Tibial nerve (tissue), 4 donors: ENCODE measurements at regions not wholly inside any gene's neighbourhood (a gene's known extent, or its start where the extent isn't known, plus 50 kb on each side); places are given as distances from the start of the nearest gene placed in this dataset.

Source experiments
- DNase-seq, 2 donors: peaks; one replicate each; pipeline ENCODE4 v3.0.0-alpha.2; 2019; ENCODE audit warnings: low spot score in 2 of 2
- H3K27ac ChIP-seq, 4 donors: fragments of 200-600 bp; sonication (generic) in 3 of 4; one replicate each; pipeline ENCODE4 v1.5.1; 2017 to 2019; ENCODE audit warnings: mild to moderate bottlenecking in 1 of 4
- H3K27me3 ChIP-seq, 2 donors: fragments of 200-600 bp; sonication (generic) in 1 of 2; one replicate each; pipeline versions ENCODE4 v1.5.1 to v1.6.0; 2017 to 2019
- H3K36me3 ChIP-seq, 3 donors: fragments of 200-600 bp; sonication (generic); one replicate each; pipeline ENCODE4 v1.5.1; 2018 to 2019
- H3K4me1 ChIP-seq, 4 donors: fragments of 200-600 bp; sonication (generic) in 3 of 4; one replicate each; pipeline ENCODE4 v1.5.1; 2017 to 2019
- H3K4me3 ChIP-seq, 4 donors: fragments of 200-600 bp; sonication (generic) in 3 of 4; one replicate each; pipeline ENCODE4 v1.5.1; 2017 to 2019; ENCODE audit warnings: mild to moderate bottlenecking in 1 of 4, moderate library complexity in 1 of 4
- H3K9me3 ChIP-seq, 4 donors: fragments of 200-600 bp; sonication (generic) in 3 of 4; one replicate each; pipeline ENCODE4 v1.5.1; 2017 to 2019
- CTCF ChIP-seq, 5 experiments: fragments of 200-600 bp in 3 of 5; fragments of 450-650 bp in 2 of 5; sonication (generic) in 3 of 5; IDR thresholded peaks; one replicate each; pipeline ENCODE4 v1.5.1; 2016 to 2019; ENCODE audit warnings: antibody characterized with exemption in 5 of 5, mild to moderate bottlenecking in 3 of 5, moderate library complexity in 2 of 5
- EP300 ChIP-seq, 2 donors: sonication (generic); formaldehyde crosslinking; IDR thresholded peaks; one replicate each; pipeline ENCODE4 v1.6.1; 2017; ENCODE audit warnings: antibody characterized with exemption in 2 of 2, mild to moderate bottlenecking in 1 of 2
- POLR2A ChIP-seq, 2 donors: fragments of 450-650 bp; IDR thresholded peaks; one replicate each; pipeline ENCODE4 v1.6.1; 2017; ENCODE audit warnings: antibody characterized with exemption in 2 of 2, mild to moderate bottlenecking in 2 of 2, moderate library complexity in 2 of 2
- WGBS, 2 donors: methylation state at CpG; one replicate each; pipeline ENCODE4 v1.1.5; 2018; 5-methylcytosine and 5-hydroxymethylcytosine counted together

DNA sequence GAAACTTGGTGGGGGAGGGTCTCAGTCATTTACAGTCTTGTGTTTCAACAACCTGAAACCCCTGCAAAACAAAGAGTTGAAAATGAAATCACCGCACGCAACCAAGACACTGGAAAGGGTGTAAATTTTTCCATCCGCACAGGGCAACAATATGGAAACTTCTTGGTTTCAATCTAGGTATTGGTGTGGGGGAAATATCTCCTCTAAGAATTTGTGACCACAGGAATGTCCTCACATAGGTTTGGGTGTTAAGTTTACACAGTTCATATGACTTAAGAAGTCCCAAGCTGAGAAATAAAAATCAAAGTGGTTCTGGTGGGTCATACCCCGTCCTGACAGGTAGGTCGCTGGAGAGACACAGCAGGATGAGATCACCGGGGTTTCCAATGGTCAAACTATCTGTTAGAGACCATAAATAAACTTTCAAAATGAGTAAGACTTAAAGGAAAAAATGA is 51.9 kb upstream of the PIP5K1B start:
- H3K27ac ChIP-seq, result no peak overlapping the region
- WGBS, 2 donors, result 87 to 88% methylated on average over 6 of the region's 6 CpGs
- no peaks in the 10 kb centered on the region for H3K9me3 ChIP-seq
- no peaks in the 10 kb centered on the region for H3K4me1 ChIP-seq
- no peaks in the 10 kb centered on the region for H3K36me3 ChIP-seq
- DNase-seq, result no peak
- no peak for TF ChIP-seq CTCF (IDR thresholded peaks at IDR 0.05)
- no peak for TF ChIP-seq POLR2A (IDR thresholded peaks at IDR 0.05)
- TF ChIP-seq EP300 (IDR thresholded peaks at IDR 0.05), result no peak
- H3K27me3 ChIP-seq, result no peaks in the 10 kb centered on the region
- H3K4me3 ChIP-seq, result no peak overlapping the region

DNA sequence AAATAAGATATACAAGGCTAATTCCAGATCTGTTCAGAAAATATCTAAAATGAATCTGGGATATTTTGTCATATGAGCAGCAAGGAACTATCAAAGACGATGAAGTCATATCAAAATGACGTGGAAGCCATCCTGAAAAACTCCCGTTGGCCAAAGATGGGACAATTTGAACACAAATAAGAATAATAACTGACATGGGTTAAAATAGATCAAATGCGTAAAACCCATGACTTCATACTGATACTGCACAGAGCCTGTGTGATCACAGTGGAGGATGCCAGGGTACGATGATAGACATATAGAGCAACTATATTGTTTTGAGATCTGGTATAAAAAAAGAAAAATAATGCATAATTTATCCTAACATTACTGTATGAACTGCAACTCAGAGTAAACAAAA is 51.0 kb upstream of the PIP5K1B start:
- H3K36me3 ChIP-seq, result no peaks in the 10 kb centered on the region
- no peaks in the 10 kb centered on the region for H3K27me3 ChIP-seq
- WGBS, 2 donors, result 82 to 83% methylated on average over 5 of the region's 5 CpGs
- no peaks in the 10 kb centered on the region for H3K9me3 ChIP-seq
- no peak for TF ChIP-seq EP300 (IDR thresholded peaks at IDR 0.05)
- no peak for TF ChIP-seq CTCF (IDR thresholded peaks at IDR 0.05)
- TF ChIP-seq POLR2A (IDR thresholded peaks at IDR 0.05), result no peak
- no peak overlapping the region for H3K27ac ChIP-seq
- no peak overlapping the region for H3K4me3 ChIP-seq
- no peak for DNase-seq
- H3K4me1 ChIP-seq, result no peaks in the 10 kb centered on the region
